C4-2B (cell line): ENCODE measurements at regions not wholly inside any gene's neighbourhood (a gene's known extent, or its start where the extent isn't known, plus 50 kb on each side); places are given as distances from the start of the nearest gene placed in this dataset.

Experiments
- ZFX ChIP-seq: fragments of 450-650 bp; IDR thresholded peaks from 2 replicates; pipeline ENCODE4 v1.6.1; 2017
- TF ChIP-seq, protein P1 (sequence below): fragments of 450-650 bp; conservative IDR thresholded peaks from 2 replicates; pipeline ENCODE4 v1.5.1; 2017; ENCODE audit warnings: mild to moderate bottlenecking

- TF ChIP-seq, protein P1, sequence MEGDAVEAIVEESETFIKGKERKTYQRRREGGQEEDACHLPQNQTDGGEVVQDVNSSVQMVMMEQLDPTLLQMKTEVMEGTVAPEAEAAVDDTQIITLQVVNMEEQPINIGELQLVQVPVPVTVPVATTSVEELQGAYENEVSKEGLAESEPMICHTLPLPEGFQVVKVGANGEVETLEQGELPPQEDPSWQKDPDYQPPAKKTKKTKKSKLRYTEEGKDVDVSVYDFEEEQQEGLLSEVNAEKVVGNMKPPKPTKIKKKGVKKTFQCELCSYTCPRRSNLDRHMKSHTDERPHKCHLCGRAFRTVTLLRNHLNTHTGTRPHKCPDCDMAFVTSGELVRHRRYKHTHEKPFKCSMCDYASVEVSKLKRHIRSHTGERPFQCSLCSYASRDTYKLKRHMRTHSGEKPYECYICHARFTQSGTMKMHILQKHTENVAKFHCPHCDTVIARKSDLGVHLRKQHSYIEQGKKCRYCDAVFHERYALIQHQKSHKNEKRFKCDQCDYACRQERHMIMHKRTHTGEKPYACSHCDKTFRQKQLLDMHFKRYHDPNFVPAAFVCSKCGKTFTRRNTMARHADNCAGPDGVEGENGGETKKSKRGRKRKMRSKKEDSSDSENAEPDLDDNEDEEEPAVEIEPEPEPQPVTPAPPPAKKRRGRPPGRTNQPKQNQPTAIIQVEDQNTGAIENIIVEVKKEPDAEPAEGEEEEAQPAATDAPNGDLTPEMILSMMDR, result peak; percentile 43
- TF ChIP-seq ZFX, result no peak
Measured at GRCh38 chr10:63887023-63887589, 365.9 kb downstream of the REEP3 start.
